K562 (cell line): ENCODE measurements at regions not wholly inside any gene's neighbourhood (a gene's known extent, or its start where the extent isn't known, plus 50 kb on each side); places are given as distances from the start of the nearest gene placed in this dataset.

Source experiments
- ATAC-seq: fragments of 200-7000 bp; cut with Tn5 transposase; 3 replicates; pipeline ENCODE4 v1.9.1; 2020; ENCODE audit warnings: moderate library complexity
- BruUV-seq: library from RNA; stranded (reverse); fragments of 400-500 nt; replicated peaks from 2 replicates; lab custom pipeline; 2021; lab: Mats Ljungman, UMichigan
- CTCF ChIA-PET: fragments of 300-600 bp; formaldehyde crosslinking; extraction: SDS; loops from one replicate; lab custom pipeline; 2021; ENCODE audit warnings: low intra/inter-chr PET ratio; lab: Yijun Ruan, JAX
- POLR2A ChIA-PET: fragments of 300-600, 350-650 bp; sonication (Branson Sonifier 250); formaldehyde crosslinking; extraction: SDS; loops from one replicate; lab custom pipeline; 2021; ENCODE audit warnings: antibody characterized with exemption, inconsistent platforms; lab: Yijun Ruan, JAX
- DNase-seq, 4 experiments: peaks; one replicate each; pipeline versions ENCODE4 v3.0.0 to v3.0.0-alpha.2; 2011 to 2018; ENCODE audit warnings: low spot score in 3 of 4, mixed read lengths in 3 of 4; ENCODE audit errors: extremely low read depth in 1 of 4
- FAIRE-seq: peaks from 2 replicates; lab custom pipeline; 2011; peaks lifted over from hg19 to GRCh38; lab: Jason Lieb, UNC
- H2AFZ ChIP-seq: 2 replicates; pipeline ENCODE4 v1.6.0; 2011; ENCODE audit warnings: low read depth, low read length, control low read depth, inconsistent platforms
- H3K27ac ChIP-seq: fragments of 200-600 bp; 3 replicates; pipeline ENCODE4 v1.8.0; 2011; ENCODE audit warnings: low read depth, mild to moderate bottlenecking, control low read depth, inconsistent platforms, low read length, moderate library complexity, mixed read lengths; ENCODE audit errors: extremely low read depth
- H3K27me3 ChIP-seq, 2 experiments: fragments of 300-600 bp in 1 of 2; 2 replicates in 1 of 2; 3 replicates in 1 of 2; pipeline versions ENCODE4 v1.6.0 to v1.8.0; 2011; ENCODE audit warnings: inconsistent platforms in 2 of 2, low read length in 2 of 2, mild to moderate bottlenecking in 1 of 2, mixed read lengths in 1 of 2, moderate library complexity in 1 of 2; ENCODE audit not compliant: control insufficient read depth in 2 of 2, insufficient read depth in 2 of 2
- H3K36me3 ChIP-seq: fragments of 300-600 bp; 3 replicates; pipeline ENCODE4 v1.8.0; 2011; ENCODE audit warnings: mild to moderate bottlenecking, low read length, inconsistent platforms; ENCODE audit not compliant: control insufficient read depth, insufficient read depth
- H3K4me1 ChIP-seq, 2 experiments: fragments of 200-600 bp in 1 of 2; replicated peaks in 1 of 2; 2 replicates in 1 of 2; 3 replicates in 1 of 2; pipeline versions ENCODE4 v1.5.1 to v1.8.0; 2011; ENCODE audit warnings: inconsistent platforms in 2 of 2, low read length in 2 of 2, mild to moderate bottlenecking in 1 of 2, mixed read lengths in 1 of 2, moderate library complexity in 1 of 2; ENCODE audit not compliant: control insufficient read depth in 2 of 2, insufficient read depth in 2 of 2
- H3K4me2 ChIP-seq: 2 replicates; pipeline ENCODE4 v1.6.1; 2011; ENCODE audit warnings: low read length, control low read depth, inconsistent platforms, mixed read lengths; ENCODE audit not compliant: insufficient read depth
- H3K4me3 ChIP-seq: fragments of 200-600 bp; sonication (generic), shearing (Covaris generic); 2 replicates; pipeline ENCODE4 v1.5.1; 2016; ENCODE audit warnings: control low read depth, inconsistent platforms
- H3K79me2 ChIP-seq: fragments of 200-600 bp; 3 replicates; pipeline ENCODE4 v1.8.0; 2011; ENCODE audit warnings: low read length, inconsistent platforms; ENCODE audit not compliant: control insufficient read depth, insufficient read depth
- H3K9ac ChIP-seq, 2 experiments: 2 replicates each; pipeline versions ENCODE4 v1.6.0 to v1.6.1; 2011; ENCODE audit warnings: low read depth in 2 of 2, low read length in 2 of 2, control low read depth in 1 of 2, inconsistent platforms in 1 of 2, mild to moderate bottlenecking in 1 of 2, mixed read lengths in 1 of 2; ENCODE audit not compliant: insufficient read depth in 1 of 2
- H3K9me1 ChIP-seq: one replicate; pipeline ENCODE4 v1.6.0; 2011; ENCODE audit warnings: inconsistent platforms, mild to moderate bottlenecking, low read length, moderate library complexity; ENCODE audit not compliant: control insufficient read depth, insufficient read depth
- H3K9me3 ChIP-seq: replicated peaks from 2 replicates; pipeline ENCODE4 v1.5.1; 2011; ENCODE audit warnings: low read depth, low read length, inconsistent platforms; ENCODE audit not compliant: control insufficient read depth, insufficient read depth
- H4K20me1 ChIP-seq: replicated peaks from 2 replicates; pipeline ENCODE4 v1.6.1; 2011; ENCODE audit warnings: low read length, inconsistent platforms, mixed read lengths; ENCODE audit not compliant: control insufficient read depth, insufficient read depth
- FOS ChIP-seq: IDR thresholded peaks from 3 replicates; pipeline ENCODE4 v1.6.1; 2011; ENCODE audit not compliant: insufficient read length; ENCODE audit errors: extremely low read depth
- HDAC1 ChIP-seq, 2 experiments: fragments of 450-650 bp; IDR thresholded peaks; 2 replicates each; pipeline ENCODE4 v1.6.1; 2016 to 2017; ENCODE audit warnings: inconsistent platforms in 1 of 2, mild to moderate bottlenecking in 1 of 2, moderate library complexity in 1 of 2
- OTX1 ChIP-seq: fragments of 450-650 bp; formaldehyde crosslinking; IDR thresholded peaks from 2 replicates; pipeline ENCODE4 v1.4.0; 2022; ENCODE audit warnings: mild to moderate bottlenecking
- RAD21 ChIP-seq, 2 experiments: fragments of 250-450 bp in 1 of 2; fragments of 450-650 bp in 1 of 2; sonication (Bioruptor Pico) in 1 of 2; formaldehyde crosslinking in 1 of 2; IDR thresholded peaks in 1 of 2; conservative IDR thresholded peaks in 1 of 2; 2 replicates each; pipeline versions ENCODE4 v1.4.0 to v1.8.0; 2020 to 2022; ENCODE audit warnings: mild to moderate bottlenecking in 2 of 2, moderate library complexity in 1 of 2
- RBM15 ChIP-seq: fragments of 200-400 bp; formaldehyde crosslinking; IDR thresholded peaks from 2 replicates; pipeline ENCODE4 v1.6.1; 2018; ENCODE audit warnings: mild to moderate bottlenecking, low read length, moderate library complexity; ENCODE audit not compliant: insufficient read depth
- ZNF3 ChIP-seq: fragments of 250-450 bp; sonication (Bioruptor Pico); IDR thresholded peaks from 2 replicates; pipeline ENCODE4 v1.5.0; 2021; ENCODE audit warnings: mild to moderate bottlenecking, moderate library complexity
- WGBS: fragments of 100-300 bp; shearing (Covaris generic); methylation state at CpG from one replicate; pipeline ENCODE4 v1.1.6; 2016; ENCODE audit warnings: low coverage, mixed read lengths; ENCODE audit not compliant: insufficient coverage; ENCODE audit errors: missing lambda C conversion rate; 5-methylcytosine and 5-hydroxymethylcytosine counted together
- in situ Hi-C: fragments of 300-500 bp; cut with MboI; formaldehyde crosslinking; loops from 4 replicates; pipeline ENCODE4 v1.15.0; 2018; ENCODE audit warnings: inconsistent platforms, mixed read lengths
- intact Hi-C: fragments of 100-400 bp; cut with micrococcal nuclease; formaldehyde crosslinking; loops from 2 replicates; pipeline ENCODE4 v1.14.2; 2022
- TF ChIP-seq, protein P1 (sequence below): fragments of 450-650 bp; IDR thresholded peaks from 2 replicates; pipeline ENCODE4 v1.6.1; 2016; ENCODE audit warnings: antibody characterized with exemption
- TF ChIP-seq, protein P2 (sequence below): conservative IDR thresholded peaks from 2 replicates; pipeline ENCODE4 v1.6.1; 2011; ENCODE audit warnings: low read depth, mild to moderate bottlenecking, low read length; ENCODE audit not compliant: control insufficient read depth
- TF ChIP-seq, protein P3 (sequence below), 3 experiments: IDR thresholded peaks in 2 of 3; conservative IDR thresholded peaks in 1 of 3; 2 replicates each; pipeline ENCODE4 v1.5.1; 2011 to 2012; ENCODE audit warnings: low read length in 3 of 3, mild to moderate bottlenecking in 3 of 3, control low read depth in 2 of 3, improper control_type of control experiment in 1 of 3, inconsistent platforms in 1 of 3, low read depth in 1 of 3, mixed read lengths in 1 of 3, moderate library complexity in 1 of 3; ENCODE audit not compliant: insufficient read depth in 2 of 3

DNA sequence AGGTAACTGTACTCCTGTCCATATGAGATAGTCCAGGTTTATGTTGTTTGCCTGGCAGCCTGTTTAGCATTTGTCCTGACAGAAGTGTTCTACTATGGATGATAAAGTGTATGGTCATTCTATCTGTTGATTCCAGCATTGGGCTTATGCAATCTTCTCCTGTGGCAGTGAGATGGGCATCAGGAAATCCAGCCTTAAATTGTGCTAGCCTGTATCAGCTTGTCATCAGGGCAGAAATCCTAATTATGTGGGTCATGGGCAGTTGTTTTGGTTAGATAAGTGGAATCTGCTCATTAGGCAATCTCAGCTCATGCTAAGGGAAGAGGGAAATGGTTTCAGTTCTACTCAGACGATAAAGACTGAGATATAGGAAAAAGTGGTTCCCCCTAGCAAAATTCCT, 247.4 kb upstream of the CHD1 start:
- BruUV-seq, result no TSS peak
- Histone ChIP-seq H3K4me1 (no peaks in the 10 kb centered on the region), H3K27me3 (no peaks in the 10 kb centered on the region), H3K9me1 (no peaks in the 10 kb centered on the region), H3K79me2 (no peaks in the 10 kb centered on the region), H3K9ac (no peak overlapping the region), H3K4me2 (no peak overlapping the region), H3K36me3 (no peaks in the 10 kb centered on the region), H4K20me1 (no peaks in the 10 kb centered on the region), H3K27ac (no peak overlapping the region), H3K9me3 (no peaks in the 10 kb centered on the region), H2AFZ (no peak overlapping the region), H3K4me3 (no peak overlapping the region)
- ChIA-PET POLR2A (no interaction called here), CTCF (no interaction called here)
- in situ Hi-C loops (no loop called here), intact Hi-C loops (no loop called here)
- ATAC-seq, result no peak
- no peak for DNase-seq
- 0% methylated on average over 1 of the region's 1 CpG for WGBS
- TF ChIP-seq, protein P1, sequence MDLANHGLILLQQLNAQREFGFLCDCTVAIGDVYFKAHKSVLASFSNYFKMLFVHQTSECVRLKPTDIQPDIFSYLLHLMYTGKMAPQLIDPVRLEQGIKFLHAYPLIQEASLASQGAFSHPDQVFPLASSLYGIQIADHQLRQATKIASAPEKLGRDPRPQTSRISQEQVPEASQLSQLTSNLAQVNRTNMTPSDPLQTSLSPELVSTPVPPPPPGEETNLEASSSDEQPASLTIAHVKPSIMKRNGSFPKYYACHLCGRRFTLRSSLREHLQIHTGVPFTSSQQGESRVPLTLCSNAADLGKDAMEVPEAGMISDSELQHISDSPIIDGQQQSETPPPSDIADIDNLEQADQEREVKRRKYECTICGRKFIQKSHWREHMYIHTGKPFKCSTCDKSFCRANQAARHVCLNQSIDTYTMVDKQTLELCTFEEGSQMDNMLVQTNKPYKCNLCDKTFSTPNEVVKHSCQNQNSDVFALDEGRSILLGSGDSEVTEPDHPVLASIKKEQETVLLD, result no peak
- no peak for TF ChIP-seq OTX1 (CRISPR knock-in tag)
- no peak for FAIRE-seq

DNA sequence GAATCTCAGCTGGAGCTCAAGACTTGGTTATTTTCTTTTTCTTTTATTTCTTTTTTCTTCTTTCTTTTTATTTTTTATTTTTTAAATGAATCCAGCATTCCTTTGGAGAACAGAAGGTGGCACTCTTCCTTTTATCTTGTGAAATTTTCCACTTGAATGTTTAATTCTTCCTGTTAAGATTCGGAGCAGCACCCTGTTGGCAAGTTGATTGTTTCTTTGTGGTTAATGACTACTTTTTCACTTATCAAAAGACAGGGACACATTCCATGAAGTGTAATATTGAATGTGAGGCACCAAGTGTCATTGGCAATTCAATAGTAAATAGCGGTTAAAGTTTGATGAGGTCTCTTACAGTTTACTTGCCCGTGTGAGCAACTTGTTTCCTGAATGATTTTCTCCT, 240.5 kb upstream of the CHD1 start:
- POLR2A ChIA-PET, result interaction anchor here (1.2 kb wide), 1 partner anchor 10 kb away, joined by 3 read pairs; no protein-coding TSS in a partner anchor
- H4K20me1 ChIP-seq, result no peaks in the 10 kb centered on the region
- BruUV-seq, result no TSS peak
- ATAC-seq (no peak), FAIRE-seq (no peak), DNase-seq (no peak)
- H3K27me3 ChIP-seq, result no peaks in the 10 kb centered on the region
- H3K79me2 ChIP-seq, result no peaks in the 10 kb centered on the region
- H3K9me1 ChIP-seq, result no peaks in the 10 kb centered on the region
- no peak overlapping the region for H3K4me2 ChIP-seq
- H3K36me3 ChIP-seq, result no peaks in the 10 kb centered on the region
- no peak overlapping the region for H3K27ac ChIP-seq
- intact Hi-C loops (no loop called here), in situ Hi-C loops (no loop called here)
- peak in 1 of 2 experiments; percentile 32; a peak in 1 of 4 replicates for TF ChIP-seq RAD21 (CRISPR knock-in tag; conservative IDR thresholded peaks at IDR 0.05 in 1 of 2, IDR thresholded peaks at IDR 0.05 in 1 of 2)
- TF ChIP-seq RBM15, result no peak
- no peak for TF ChIP-seq ZNF3
- no peak for TF ChIP-seq HDAC1 (IDR thresholded peaks at IDR 0.05)
- TF ChIP-seq, protein P2, sequence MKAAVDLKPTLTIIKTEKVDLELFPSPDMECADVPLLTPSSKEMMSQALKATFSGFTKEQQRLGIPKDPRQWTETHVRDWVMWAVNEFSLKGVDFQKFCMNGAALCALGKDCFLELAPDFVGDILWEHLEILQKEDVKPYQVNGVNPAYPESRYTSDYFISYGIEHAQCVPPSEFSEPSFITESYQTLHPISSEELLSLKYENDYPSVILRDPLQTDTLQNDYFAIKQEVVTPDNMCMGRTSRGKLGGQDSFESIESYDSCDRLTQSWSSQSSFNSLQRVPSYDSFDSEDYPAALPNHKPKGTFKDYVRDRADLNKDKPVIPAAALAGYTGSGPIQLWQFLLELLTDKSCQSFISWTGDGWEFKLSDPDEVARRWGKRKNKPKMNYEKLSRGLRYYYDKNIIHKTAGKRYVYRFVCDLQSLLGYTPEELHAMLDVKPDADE, result no peak
- TF ChIP-seq, protein P3, sequence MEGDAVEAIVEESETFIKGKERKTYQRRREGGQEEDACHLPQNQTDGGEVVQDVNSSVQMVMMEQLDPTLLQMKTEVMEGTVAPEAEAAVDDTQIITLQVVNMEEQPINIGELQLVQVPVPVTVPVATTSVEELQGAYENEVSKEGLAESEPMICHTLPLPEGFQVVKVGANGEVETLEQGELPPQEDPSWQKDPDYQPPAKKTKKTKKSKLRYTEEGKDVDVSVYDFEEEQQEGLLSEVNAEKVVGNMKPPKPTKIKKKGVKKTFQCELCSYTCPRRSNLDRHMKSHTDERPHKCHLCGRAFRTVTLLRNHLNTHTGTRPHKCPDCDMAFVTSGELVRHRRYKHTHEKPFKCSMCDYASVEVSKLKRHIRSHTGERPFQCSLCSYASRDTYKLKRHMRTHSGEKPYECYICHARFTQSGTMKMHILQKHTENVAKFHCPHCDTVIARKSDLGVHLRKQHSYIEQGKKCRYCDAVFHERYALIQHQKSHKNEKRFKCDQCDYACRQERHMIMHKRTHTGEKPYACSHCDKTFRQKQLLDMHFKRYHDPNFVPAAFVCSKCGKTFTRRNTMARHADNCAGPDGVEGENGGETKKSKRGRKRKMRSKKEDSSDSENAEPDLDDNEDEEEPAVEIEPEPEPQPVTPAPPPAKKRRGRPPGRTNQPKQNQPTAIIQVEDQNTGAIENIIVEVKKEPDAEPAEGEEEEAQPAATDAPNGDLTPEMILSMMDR (IDR thresholded peaks at IDR 0.05 in 2 of 3, conservative IDR thresholded peaks at IDR 0.05 in 1 of 3; ENCODE audit: insufficient read depth in 2 of 3, low read depth in 1 of 3, low read length in 3 of 3), result peak in 2 of 3 experiments; percentile 16 to 33; a peak in 1 of 6 replicates
- TF ChIP-seq FOS, result no peak
- H2AFZ ChIP-seq, result no peak overlapping the region
- 4% methylated on average over 3 of the region's 3 CpGs for WGBS
- H3K4me3 ChIP-seq, result no peak overlapping the region
- CTCF ChIA-PET, result interaction anchor here (0.5 kb wide), 1 partner anchor 1272 kb away, joined by 3 read pairs; no protein-coding TSS in a partner anchor
- no peaks in the 10 kb centered on the region for H3K4me1 ChIP-seq
- no peak overlapping the region for H3K9ac ChIP-seq
- H3K9me3 ChIP-seq, result no peaks in the 10 kb centered on the region
